HG02885 (cell line): ENCODE measurements at regions not wholly inside any gene's neighbourhood (a gene's known extent, or its start where the extent isn't known, plus 50 kb on each side); places are given as distances from the start of the nearest gene placed in this dataset.
A peak's percentile ranks its signal among the peaks of the same experiment; 100 is the strongest.
"Not testable (repeated sequence)": the region's sequence is repeated elsewhere in the genome, so short reads cannot be mapped to it uniquely, and the experiment has no call there.

Experiments
- ATAC-seq: cut with Tn5 transposase; IDR thresholded peaks from one replicate; pipeline ENCODE4 v1.9.1; 2021; ENCODE audit warnings: mild to moderate bottlenecking; ENCODE audit not compliant: unreplicated experiment, poor library complexity

DNA sequence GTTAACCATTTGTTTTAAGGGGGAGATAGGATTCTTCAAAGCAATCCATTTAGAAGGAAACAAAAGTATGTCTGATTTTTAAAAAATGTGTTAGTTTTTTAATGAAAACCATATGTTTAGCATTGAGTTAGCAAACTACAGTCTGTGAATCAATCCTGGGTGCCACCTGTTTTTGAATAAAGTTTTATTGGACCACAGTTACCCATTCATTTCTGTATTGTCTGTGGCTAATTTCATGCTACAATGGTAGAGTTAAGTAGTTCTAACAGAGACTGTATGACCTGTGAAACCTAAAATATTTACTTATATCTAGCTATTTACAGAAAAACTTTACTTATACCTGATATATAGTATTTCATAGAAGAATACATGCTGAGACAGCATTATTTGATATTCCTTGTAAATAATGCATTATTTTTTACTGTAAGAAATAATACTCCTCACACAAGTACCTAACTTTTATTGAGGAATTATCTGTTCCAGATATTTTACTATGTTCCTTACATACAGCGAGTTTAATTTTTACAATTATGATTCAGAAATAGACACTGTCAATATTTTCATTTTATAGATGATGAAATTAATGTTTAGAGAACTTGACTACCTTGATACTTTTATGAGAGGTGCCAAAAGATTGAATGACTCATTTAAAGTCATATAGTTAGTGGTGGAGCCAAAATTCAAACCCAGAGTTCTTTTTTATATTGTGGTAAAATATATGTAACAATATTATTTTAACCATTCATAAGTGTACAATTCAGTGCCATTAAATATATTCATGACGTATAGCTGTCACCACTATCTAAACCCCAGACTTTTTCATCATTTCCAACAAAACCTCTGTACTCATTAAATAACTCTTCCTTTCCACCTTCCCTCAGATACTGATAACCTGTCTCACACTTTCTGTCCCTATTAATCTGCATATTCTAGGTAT lies 122.0 kb downstream of the GLUD2 start:
- ATAC-seq = no peak

DNA sequence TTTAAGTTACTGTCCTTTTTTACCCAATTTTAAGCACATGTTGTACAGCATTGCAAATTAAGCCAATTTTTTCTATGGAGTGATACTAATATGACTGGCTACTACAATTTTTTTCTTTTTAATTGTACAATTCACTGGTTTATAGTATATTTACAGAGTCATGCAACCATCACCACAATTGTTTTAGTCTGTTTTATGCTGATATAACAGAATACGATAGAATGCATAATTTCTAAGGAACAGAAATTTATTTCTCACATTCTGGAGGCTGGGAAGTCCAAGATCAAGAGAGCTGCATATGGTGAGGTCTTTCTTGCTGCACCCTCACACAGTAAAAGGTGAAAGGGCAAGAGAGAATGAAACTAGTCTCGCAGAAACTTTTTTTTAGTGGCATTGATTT lies 125.3 kb downstream of the GLUD2 start:
- ATAC-seq = no peak

DNA sequence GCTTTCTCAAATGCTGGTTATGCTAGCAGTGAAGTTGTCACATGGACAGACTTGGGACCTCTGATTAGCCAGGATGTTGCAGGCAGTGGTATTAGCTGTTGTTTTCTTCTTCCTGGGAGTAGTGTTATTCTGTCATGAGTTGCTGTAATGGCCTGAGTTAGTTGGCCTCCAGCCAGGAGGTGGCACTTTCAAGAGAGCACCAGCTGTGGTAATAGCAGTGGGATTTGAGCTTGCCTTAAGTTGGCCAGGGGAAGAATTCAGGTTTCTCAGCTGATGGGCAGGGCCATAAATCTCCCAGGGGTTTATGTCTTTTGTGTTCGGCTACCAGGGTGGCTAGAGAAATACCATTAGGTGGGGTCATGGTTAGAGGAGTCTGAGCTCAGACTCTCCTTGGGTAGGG lies 132.6 kb downstream of the GLUD2 start:
- no peak for ATAC-seq

DNA sequence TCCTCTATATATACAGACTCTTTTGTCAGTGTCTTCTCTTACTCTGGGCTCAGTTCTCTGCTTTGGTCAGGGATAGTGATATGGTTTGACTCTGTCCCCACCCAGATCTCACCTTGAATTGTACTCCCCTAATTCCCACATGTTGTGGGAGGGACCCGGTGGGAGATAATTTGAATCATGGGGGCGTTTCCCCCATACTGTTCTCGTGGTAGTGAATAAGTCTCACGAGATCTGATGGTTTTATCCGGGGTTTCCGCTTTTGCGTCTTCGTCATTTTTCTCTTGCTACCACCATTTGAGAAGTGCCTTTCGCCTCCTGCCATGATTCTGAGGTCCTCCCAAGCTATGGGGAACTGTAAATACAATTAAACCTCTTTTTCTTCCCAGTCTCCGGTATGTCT lies 144.4 kb downstream of the GLUD2 start:
- no peak for ATAC-seq

DNA sequence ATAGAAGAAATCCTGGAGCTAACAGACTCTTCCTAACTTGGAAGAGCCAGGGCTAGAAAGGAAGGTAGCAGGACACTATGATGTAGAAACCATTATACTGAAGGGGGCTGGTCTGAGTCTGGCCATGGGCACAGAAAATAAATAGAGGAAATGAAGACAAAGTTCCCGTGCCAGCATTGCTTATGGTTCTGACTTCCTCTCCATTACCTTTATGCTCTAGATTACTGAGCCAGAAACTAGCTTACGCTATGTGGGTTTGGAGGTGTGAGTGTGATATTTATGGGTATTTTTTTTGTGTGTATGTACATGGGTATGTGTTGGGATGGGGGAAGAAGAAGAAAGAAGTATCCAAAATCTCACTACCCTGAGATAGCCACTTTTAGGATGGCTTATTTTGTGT lies 148.3 kb downstream of the GLUD2 start:
- ATAC-seq = no peak

DNA sequence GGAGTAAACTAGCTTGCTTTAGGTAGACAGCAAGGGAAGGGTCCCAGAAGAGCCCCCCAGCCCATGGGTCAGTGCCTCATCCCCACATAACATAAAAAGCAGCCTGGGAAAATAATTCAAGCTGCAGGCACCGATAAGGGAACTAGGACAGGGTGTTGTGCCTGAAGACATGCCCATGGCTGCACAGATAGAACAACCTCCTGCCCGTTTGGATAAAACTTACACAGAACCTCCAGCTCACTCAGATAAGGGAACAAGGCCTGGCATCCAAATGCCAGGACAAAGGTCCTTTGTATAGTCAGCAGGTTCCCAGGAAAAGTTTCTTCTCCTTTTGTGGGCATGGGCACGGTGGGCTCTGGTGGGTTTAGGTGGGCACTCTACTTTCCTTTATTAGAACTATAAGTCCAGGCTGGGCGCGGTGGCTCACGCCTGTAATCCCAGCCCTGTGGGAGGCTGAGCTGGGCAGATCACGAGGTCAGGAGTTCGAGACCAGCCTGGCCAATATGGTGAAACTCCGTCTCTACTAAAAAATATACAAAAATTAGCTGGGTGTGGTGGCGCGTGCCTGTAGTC lies 149.5 kb downstream of the GLUD2 start:
- ATAC-seq = not testable (repeated sequence)

DNA sequence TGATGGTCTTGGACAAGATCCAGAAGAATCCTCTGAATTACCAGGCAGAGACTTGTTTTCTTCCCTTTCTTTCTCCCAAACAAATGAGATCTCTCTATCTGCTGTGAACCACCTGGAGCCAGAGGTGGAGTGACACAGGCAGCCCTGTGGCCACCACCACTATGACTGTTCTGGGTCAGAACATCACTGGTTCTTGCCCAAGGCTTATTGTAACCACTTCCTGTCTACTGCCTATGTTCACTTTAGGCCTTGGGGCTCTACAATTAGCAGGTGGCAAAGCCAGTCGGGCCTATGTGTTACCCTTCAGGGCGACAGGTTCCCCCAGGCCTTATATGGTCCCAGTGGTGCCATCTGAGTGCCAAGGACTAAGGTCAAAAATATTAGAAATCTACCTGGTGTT lies 161.2 kb downstream of the GLUD2 start:
- no peak for ATAC-seq

DNA sequence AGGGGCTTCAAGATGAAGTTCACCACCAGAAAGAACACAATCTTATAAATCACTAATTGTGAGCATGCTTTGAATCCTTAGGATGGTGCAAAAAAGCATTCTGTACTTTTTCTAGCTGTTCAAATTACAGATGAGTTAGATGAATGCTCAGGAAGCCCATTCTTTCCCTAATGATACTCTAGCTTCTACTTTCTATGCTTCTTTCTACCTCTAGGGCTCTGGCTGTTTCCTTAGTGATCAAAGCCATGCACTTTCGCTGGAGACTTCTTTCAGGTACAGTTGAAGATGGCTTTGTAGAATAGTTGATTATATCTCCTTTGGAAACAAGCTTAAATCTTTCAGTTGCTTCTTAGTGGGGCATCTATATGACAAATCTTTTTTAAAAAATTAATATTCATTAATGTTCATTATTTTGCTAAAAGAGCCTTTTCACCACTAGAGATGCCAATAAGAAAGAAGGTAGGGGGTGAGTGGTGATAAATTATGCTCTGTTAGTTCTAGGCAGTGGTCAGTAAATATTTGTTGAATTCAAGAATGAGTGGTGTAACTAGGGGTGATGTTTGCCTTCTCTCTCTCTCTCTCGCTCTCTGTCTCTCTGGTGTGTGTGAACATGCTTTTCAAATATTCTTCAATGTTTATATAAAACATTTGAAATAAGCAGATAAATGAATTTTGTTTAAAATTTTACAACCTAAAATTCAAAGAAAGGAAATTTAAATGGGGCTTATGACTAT lies 169.4 kb downstream of the GLUD2 start:
- ATAC-seq = no peak

DNA sequence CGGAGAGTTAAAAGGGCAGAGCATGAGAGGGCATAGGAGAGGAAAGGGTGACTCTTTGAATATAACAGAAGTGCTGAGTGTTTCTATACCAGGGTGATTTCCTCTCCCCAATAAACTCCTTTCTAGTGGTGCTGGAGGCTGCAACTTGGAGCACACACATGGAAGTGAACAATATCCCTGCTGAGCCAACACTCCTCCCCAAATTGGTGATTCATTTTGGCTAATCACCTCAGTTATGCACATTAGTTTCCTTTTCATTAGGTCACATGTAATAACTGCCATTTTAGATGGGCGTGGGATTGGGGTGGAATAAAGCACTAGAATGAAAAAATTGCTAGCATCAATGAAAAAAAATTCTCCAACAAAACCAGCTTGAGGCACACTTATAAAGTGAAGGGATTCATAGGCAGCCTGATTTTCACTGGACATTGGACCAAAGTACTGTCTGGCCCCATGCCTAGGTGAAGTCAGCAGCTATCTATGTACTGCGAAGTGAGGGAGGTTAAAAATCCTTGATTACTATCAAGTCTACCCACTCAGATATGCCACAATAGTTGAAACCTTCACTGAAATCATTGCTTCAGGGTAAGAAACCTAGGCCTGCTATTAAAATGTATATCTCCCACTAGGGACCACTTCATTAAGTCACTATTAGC lies 174.0 kb downstream of the GLUD2 start:
- no peak for ATAC-seq

DNA sequence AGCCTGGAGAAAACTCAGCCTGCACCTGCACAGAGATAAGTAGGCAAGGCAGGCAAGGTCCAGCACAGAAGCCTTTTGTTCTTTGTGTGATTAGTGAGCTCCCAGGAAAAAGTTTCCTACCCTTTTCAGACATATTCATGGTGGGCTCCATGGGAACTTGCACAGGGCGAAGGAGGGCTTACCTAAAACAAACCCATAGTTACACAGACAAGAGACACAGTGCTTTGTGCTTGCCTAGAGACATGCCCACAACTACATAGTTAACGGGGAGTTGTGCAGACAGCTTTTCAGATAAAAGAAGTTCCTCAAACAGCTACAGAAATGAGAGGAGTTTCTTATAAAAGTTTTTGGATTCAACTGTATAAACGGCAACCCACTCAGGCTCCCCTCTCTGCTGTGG lies 180.5 kb downstream of the GLUD2 start:
- no peak for ATAC-seq

DNA sequence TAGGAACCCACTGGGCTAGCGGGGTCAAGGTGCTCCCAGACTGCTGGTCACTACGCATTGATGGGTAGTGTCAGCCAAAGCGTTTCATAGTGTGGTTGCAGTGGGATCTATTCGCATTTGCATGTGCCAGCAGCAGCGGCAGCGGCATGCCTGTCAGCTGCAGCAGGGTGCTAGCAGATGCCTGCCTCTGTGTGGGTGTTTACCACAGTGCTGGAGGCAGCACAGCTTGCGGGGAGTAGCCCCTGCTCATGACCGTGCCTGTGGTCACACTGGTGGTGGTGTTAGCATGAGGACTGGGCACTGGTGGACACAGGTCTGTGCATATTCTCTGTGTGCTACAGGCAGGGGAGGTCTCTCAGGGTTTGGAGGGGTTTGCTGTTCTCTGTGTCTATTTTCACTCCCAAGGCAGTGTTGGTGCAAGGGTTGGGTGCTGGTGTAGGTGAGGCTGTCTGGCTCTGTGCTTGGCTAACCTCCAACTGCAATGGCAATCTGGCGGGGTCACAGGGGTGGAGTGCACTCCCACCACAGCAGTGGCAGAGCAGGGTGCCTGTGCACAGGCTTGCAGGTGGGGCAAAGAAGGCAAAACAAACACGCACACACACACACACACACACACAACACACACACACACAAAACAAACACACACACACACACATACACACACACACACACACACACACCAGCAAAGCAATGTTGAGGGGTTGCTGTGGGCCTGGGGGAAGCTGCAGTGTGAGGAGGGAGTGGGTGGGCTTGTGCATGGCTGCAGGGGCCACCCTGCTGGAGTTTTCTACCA lies 184.4 kb downstream of the GLUD2 start:
- no peak for ATAC-seq

DNA sequence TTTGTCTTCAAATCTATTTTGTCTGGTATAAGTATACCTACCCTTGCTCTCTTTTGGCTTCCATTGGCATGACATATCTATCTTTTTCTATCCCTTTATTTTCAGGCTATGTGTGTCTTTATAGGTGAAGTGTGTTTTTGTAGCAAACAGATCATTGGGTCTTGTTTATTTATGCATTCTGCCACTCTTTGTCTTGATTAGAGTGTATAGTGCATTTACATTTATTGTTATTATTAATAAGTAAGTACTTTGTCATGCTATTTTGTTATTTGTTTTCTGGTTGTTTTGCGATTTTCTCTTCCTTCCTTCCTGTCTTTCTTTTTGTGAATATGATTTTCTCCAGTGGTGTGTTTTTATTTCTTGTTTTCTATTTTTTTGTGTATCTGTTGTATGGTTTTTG lies 188.6 kb downstream of the GLUD2 start:
- ATAC-seq = no peak

DNA sequence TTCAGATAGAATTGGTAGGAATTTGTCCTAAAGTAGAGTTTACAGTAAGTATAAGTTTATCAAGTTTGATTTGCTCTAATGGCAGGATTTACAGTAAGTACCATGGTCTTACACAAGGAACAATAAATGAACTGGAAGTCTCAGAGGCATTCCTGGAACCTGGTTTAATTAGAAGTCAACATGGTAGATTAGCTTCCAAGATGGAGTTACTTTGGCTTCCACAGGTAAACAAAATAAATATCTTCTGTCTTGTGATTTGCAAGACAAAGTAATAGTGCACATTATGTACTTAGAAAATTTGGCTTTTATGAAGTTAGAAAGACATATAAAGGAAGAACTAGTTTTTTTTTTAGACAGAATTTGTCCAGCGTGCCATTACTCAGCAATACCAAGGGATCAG lies 190.7 kb downstream of the GLUD2 start:
- no peak for ATAC-seq

DNA sequence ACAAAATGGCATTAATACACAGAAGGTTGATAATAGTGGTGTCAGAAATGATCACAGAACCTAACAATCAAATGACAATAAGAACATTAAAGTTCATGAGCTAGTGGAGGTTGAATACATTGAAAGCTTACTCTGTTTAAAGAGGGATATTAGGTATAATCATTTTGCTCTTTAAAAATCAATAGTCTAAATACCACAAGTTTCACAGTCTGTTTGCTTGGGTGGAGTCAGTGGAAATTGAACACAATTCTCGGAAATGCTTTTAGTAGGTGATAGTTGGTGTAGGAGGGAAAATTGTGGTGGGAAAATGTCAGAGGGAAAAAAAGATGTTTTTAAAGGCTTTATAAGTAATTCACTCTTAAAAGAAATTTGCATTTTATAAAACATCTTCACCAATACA lies 197.1 kb downstream of the GLUD2 start:
- ATAC-seq = no peak

DNA sequence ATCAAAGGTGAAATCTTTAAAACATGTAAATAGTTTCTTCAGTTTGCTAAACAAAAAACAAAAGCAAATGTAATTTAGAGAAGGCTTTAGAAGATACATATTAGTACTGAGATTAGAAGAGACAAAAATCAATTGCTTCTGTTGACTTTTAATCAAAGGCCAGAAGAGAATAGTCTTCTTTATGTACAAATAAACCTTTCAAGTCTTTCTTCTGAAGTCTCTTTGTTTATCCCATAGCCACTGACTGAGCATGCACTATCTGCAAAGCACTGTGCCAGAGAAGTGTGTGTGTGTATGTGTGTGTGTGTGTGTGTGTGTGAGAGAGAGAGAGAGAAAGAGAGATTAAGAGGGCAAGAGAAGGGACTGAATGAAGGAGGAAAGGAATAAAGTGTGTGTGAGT lies 198.4 kb downstream of the GLUD2 start:
- ATAC-seq = no peak

DNA sequence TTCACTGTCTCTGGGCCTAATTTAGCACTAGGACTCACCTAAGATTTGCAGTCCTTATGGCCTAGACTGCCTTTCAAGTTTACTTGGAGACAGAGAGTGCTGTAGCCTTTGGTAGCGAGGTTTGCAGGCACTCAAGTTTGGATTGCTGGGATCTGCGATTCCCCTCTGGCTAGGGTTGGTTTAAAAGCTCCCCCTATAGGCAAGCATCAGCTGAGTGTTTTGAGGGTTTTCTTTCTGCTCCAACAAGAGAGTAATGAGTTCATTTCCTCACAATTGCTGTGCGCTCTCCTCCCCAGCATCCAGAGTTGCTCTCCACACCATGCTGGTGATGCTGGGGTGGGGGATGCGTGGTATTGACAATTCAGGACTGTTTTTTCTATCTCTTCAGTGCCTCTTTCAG lies 206.9 kb downstream of the GLUD2 start:
- peak; percentile 44 for ATAC-seq

DNA sequence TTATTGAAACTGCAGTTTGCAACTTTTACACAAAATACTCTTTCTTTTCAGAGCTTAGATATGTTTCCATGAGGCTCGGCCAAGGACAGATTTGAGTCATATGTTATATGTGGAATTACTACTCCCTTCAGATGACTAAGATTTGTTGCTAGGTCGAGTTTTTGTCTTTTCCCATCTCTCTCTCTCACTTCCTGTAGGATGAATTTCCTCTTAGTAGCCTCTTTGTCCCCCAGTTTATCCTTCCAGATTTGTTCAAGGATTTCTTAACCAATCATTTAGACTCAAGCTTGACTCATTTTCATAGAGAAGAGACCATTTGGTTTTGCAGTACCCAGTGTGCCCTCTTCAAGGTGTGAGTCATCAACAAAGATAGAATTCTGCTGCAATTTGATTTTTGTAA lies 209.2 kb downstream of the GLUD2 start:
- ATAC-seq = no peak

DNA sequence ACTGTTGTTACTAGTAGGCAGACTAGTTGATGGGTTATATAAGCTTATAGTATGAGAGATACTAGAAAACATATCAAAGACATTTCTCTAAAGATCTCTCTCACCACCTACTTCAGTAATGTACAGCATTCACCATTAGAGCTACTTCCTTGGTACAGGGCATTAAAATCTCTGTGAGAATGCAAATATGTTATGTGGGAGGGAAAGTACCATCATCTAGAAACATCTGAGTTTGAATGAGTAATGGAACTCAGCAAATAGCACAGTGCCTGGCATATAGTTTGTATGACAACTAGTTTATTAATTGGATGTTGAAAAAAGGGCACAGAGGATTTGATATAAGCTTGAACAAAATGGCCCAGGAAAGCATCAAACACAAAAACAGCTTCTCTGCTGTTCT lies 211.1 kb downstream of the GLUD2 start:
- peak; percentile 51 for ATAC-seq

DNA sequence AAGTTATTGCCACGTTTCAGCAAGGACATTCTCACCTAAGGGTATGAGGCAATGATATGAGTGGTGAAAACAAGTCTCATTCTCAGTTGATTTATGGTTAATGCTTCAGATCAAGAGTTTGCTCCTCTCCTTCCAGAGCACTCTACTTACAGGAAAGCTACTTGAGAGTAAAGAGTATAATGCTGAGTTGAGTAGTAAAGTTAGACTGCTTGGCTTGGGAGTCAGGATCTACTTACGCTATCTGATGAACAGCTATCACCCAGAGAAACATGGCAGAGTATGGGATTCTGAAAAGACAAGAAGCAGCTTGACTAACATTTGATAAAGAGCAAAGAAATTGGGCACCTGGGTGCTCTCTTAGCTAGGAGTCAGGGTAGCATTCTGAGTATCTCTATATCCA lies 211.8 kb downstream of the GLUD2 start:
- no peak for ATAC-seq

DNA sequence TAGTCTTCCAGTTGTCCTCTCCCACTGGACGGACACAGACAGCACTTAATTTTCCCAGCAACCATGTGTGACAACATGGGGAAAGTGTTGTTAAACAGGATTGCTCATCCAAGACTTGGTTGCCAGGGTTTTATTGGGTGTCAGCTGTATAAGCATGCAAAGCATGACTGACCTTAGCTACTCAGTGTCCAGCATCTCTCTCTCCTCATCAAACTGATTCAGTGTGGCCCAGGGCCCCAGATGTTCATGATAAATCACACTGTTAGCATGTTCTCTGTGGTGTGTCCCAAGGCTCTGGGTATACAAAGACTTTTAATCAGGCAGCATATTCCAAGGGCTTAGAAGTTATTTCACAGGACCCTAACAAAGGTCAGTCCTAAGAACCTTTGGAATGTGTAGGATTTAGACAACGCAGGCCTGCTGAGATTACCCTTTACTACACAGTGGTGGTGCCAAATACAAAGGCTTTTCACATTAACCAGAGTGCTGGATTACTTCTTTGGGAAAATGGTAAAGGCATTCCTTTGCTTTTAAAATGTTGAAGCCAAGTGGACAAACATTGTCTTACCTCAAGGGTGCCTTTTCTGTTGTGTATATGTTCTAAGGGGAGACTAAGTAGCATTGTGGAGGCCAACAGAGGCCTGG lies 213.3 kb downstream of the GLUD2 start:
- no peak for ATAC-seq
